ENCODE measurements at regions not wholly inside any gene's neighbourhood (a gene's known extent, or its start where the extent isn't known, plus 50 kb on each side); places are given as distances from the start of the nearest gene placed in this dataset.

DNA sequence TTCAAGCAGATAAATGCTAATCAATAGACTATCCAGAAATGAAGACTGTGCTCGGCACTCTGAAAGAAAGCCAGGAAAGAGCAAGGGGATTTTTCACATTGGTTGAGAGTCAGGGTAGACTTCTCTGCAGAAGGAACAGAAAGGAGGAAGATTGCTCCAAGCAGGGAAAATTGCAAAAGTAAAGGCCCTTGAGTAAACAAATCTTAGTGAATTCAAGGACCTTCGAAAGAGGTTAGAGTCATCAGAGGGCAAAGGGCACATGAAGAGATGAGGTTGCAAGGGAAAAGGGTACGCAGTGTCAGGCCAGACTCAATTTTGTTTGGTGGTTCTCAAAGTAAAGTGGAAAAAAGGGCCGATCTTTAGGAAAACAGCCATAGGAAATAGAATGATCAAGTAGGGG, 157.6 kb upstream of the RAI14 start:
- TF ChIP-seq, protein P1, sequence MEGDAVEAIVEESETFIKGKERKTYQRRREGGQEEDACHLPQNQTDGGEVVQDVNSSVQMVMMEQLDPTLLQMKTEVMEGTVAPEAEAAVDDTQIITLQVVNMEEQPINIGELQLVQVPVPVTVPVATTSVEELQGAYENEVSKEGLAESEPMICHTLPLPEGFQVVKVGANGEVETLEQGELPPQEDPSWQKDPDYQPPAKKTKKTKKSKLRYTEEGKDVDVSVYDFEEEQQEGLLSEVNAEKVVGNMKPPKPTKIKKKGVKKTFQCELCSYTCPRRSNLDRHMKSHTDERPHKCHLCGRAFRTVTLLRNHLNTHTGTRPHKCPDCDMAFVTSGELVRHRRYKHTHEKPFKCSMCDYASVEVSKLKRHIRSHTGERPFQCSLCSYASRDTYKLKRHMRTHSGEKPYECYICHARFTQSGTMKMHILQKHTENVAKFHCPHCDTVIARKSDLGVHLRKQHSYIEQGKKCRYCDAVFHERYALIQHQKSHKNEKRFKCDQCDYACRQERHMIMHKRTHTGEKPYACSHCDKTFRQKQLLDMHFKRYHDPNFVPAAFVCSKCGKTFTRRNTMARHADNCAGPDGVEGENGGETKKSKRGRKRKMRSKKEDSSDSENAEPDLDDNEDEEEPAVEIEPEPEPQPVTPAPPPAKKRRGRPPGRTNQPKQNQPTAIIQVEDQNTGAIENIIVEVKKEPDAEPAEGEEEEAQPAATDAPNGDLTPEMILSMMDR (IDR thresholded peaks at IDR 0.05): no peak
- no peak for TF ChIP-seq POLR2A (IDR thresholded peaks at IDR 0.05)
